DMS153 (cell line): ENCODE measurements at regions not wholly inside any gene's neighbourhood (a gene's known extent, or its start where the extent isn't known, plus 50 kb on each side); places are given as distances from the start of the nearest gene placed in this dataset.

Experiments used
- DNase-seq: peaks from one replicate; lab custom pipeline; 2025; lab: John Stamatoyannopoulos, UW

- DNase-seq = no peak
These were observed 59.7 kb upstream of the ARID2 start for GRCh38 chr12:45669792-45670191.

DNA sequence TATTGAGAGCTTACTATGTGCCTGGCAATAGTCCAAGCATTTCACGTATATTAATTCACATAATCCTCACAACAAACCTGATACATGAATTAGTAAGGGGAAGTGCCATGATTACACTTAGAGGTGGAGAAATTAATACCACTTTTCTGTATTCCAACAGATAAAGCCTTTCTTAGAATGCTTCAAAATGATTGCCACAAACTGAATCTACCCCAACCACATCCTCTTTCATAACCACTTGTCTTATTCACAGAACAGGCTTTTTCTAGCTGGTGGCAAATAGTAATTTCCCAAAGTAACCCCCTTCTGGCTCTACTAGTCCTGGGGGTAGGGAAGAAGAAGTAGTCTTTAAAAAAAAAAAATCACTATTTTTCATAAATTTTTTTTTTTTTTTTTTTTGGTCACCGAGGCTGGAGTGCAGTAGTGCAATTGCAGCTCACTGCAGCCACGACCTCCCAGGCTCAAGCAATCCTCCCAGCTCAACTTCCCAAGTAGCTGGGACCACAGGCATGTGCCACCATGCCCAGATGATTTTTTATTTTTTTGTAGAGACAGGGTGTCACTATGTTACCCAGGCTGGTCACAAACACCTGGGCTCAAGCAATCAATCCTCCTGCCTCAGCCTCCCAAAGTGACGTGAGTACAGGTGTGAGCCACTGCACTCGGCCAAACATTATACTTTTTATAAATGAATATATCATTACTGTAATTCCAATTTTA lies 59.0 kb upstream of the ARID2 start:
- DNase-seq = no peak

DNA sequence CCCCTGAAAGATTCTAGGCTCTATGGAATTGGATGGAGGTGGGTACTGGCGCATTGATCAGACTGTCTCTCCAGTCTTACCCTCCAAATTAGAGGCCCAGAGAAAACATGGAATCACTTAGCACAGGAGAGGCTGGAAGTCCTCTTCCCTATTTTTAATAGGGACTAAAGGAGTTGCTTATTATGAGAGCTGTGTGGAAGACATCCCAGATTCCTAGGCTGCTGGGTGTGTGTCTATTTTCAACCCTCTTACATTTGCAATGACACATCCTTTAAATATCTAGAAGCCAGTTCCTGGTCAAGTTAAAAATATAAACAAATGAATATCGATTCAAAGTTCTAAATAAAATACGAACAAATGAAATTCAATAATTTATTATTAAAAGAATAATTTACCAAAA lies 58.3 kb upstream of the ARID2 start:
- DNase-seq = no peak

DNA sequence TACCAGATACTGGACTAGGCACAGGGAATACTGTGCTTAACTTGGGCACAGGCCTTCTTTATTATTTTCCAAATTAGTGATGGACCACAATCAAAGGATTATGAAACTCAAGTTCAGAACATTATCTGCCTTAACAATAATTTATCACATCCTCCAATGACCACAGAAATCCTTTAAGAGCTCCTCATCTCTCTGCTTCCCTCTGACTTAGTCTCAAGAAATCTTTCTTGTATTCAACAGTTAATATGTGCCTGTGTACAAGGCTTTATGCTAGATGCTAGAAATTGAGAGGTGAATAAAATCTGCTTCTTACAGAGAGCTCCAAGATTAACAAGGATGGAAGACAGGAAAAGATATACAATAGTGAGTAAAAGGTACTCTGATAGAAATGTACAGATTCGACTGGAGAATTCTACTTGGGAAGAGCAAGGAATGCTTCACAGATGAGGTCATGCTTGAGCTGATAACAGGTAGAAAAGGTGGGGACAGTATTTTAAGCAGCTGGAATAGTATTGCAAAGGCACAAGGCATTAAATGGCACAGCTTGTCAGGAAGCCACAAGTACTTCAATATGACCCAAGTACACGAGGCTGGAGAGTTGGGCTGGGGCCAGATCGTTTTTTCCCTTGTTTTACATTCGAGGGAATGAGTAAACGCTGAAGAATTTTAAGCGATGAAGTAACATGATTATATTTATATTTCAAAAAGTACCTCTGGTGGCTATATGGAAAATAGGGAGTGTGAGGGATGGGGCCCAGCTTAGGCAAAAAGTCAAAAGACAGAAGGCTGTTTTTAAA lies 55.1 kb upstream of the ARID2 start:
- DNase-seq = no peak

GRCh38 chr12:45675534-45675933 lies 54.0 kb upstream of the ARID2 start:
- no peak for DNase-seq
